ENCODE measurements at regions not wholly inside any gene's neighbourhood (a gene's known extent, or its start where the extent isn't known, plus 50 kb on each side); places are given as distances from the start of the nearest gene placed in this dataset.

GRCh38 chr21:31479714-31480113, 135.7 kb upstream of the TIAM1 start:
- H3K4me2 ChIP-seq (ENCODE audit: insufficient read depth, insufficient read length, low read length), result no peak overlapping the region
- no CpG with 5 or more reads among the region's 6 CpGs for WGBS (ENCODE audit: extremely low coverage, insufficient read length, low lambda C conversion rate)

More at GRCh38 chr21:31479714-31480113, 135.7 kb upstream of the TIAM1 start:
- Mint-ChIP-seq H3K27ac (no peak overlapping the region), H3K9me3 (peaks cover 16 to 22% of the 10 kb centered on the region in 2 experiments), H3K36me3 (ENCODE audit: insufficient read depth in 1 of 3, low read depth in 3 of 3) (peaks cover 13 to 26% (median 15%) of the 10 kb centered on the region in 3 experiments), H3K4me3 (no peak overlapping the region), H3K4me1 (peaks cover 13 to 19% of the 10 kb centered on the region in 2 experiments), H3K27me3 (ENCODE audit: low read depth) (no peaks in the 10 kb centered on the region; the same call in 1 of the 2 replicates)
- H3K9me3 ChIP-seq (ENCODE audit: control insufficient read depth, low read depth, low read length), result no peaks in the 10 kb centered on the region
- H2BK15ac ChIP-seq (ENCODE audit: low read depth, low read length), result no peak overlapping the region
- H2BK120ac ChIP-seq (ENCODE audit: low read depth, low read length, poor library complexity, severe bottlenecking), result no peak overlapping the region
- H4K5ac ChIP-seq (ENCODE audit: insufficient read length, low read depth, low read length), result no peak overlapping the region
- DNase-seq, result no peak
- no peak overlapping the region for H2BK20ac ChIP-seq (ENCODE audit: low read depth, low read length, poor library complexity, severe bottlenecking)
- H3K23me2 ChIP-seq (ENCODE audit: insufficient read length, low read depth, low read length, poor library complexity, severe bottlenecking), result no peaks in the 10 kb centered on the region
- H3K79me1 ChIP-seq (ENCODE audit: insufficient read depth, low read depth, low read length, poor library complexity, severe bottlenecking), result no peaks in the 10 kb centered on the region
- peaks cover 2% of the 10 kb centered on the region for H4K20me1 ChIP-seq (ENCODE audit: control insufficient read depth, insufficient read depth, insufficient read length)
- H3K23ac ChIP-seq (ENCODE audit: insufficient read length, low read depth, low read length), result no peak overlapping the region
- no peak overlapping the region for H3K27ac ChIP-seq (ENCODE audit: insufficient read length, low read depth, low read length)
- H2BK5ac ChIP-seq (ENCODE audit: insufficient read length, low read length), result no peak overlapping the region
- H4K8ac ChIP-seq (replicated peaks; ENCODE audit: insufficient read length, low read depth, low read length), result no peak overlapping the region
- no peak overlapping the region for H2AK5ac ChIP-seq (ENCODE audit: insufficient read length, low read length)
- no peak overlapping the region for H3K14ac ChIP-seq (ENCODE audit: insufficient read depth, low read length)
- no peak for TF ChIP-seq CTCF (conservative IDR thresholded peaks at IDR 0.05)
- no peak overlapping the region for H3K4ac ChIP-seq (ENCODE audit: low read depth, low read length)
- H3K79me2 ChIP-seq (ENCODE audit: insufficient read depth, low read length), result no peaks in the 10 kb centered on the region
- no peaks in the 10 kb centered on the region for H3K4me1 ChIP-seq (ENCODE audit: insufficient read depth, low read length)
- no peak overlapping the region for H4K91ac ChIP-seq (ENCODE audit: insufficient read length, low read depth, low read length)
- no peak overlapping the region for H3T11ph ChIP-seq (ENCODE audit: low read length)
- H3K56ac ChIP-seq (ENCODE audit: insufficient read length, low read depth, low read length), result no peak overlapping the region
- no peaks in the 10 kb centered on the region for H3K27me3 ChIP-seq (ENCODE audit: insufficient read depth, low read length)
- no peak overlapping the region for H2AFZ ChIP-seq (ENCODE audit: low read length)
- H3K9ac ChIP-seq (ENCODE audit: extremely low read depth, insufficient read length, low read length), result no peak overlapping the region
- no peak overlapping the region for H2BK12ac ChIP-seq (ENCODE audit: insufficient read length, low read depth, low read length)
- H3K18ac ChIP-seq (ENCODE audit: insufficient read length, low read depth, low read length), result no peak overlapping the region
